K562 (cell line): ENCODE measurements at regions not wholly inside any gene's neighbourhood (a gene's known extent, or its start where the extent isn't known, plus 50 kb on each side); places are given as distances from the start of the nearest gene placed in this dataset.
"Not testable (repeated sequence)": the region's sequence is repeated elsewhere in the genome, so short reads cannot be mapped to it uniquely, and the experiment has no call there.

ENCODE experiments used
- CBX3 ChIP-seq, 2 experiments: IDR thresholded peaks; 1 replicate in 1 of 2; 2 replicates in 1 of 2; pipeline ENCODE4 v1.6.1; 2012; ENCODE audit warnings: inconsistent platforms in 2 of 2, low read length in 2 of 2, borderline replicate concordance in 1 of 2, control low read depth in 1 of 2
- CTCF ChIP-seq, 3 experiments: IDR thresholded peaks in 2 of 3; conservative IDR thresholded peaks in 1 of 3; 2 replicates each; pipeline ENCODE4 v1.5.1; 2011 to 2012; ENCODE audit warnings: low read length in 3 of 3, mild to moderate bottlenecking in 3 of 3, control low read depth in 2 of 3, improper control_type of control experiment in 1 of 3, inconsistent platforms in 1 of 3, low read depth in 1 of 3, mixed read lengths in 1 of 3, moderate library complexity in 1 of 3; ENCODE audit not compliant: insufficient read depth in 2 of 3
- GTF2F1 ChIP-seq: IDR thresholded peaks from 2 replicates; pipeline ENCODE4 v1.6.1; 2011; ENCODE audit warnings: low read depth, low read length, improper control_type of control experiment
- TCF15 ChIP-seq: fragments of 250-450 bp; sonication (Bioruptor Pico); IDR thresholded peaks from 2 replicates; pipeline ENCODE4 v1.8.0; 2022; ENCODE audit warnings: moderate library complexity, mild to moderate bottlenecking, inconsistent platforms
- YY1 ChIP-seq, 3 experiments: IDR thresholded peaks; 2 replicates each; pipeline ENCODE4 v1.6.1; 2011; ENCODE audit warnings: low read length in 2 of 3, mild to moderate bottlenecking in 2 of 3, moderate library complexity in 2 of 3, borderline replicate concordance in 1 of 3, control low read depth in 1 of 3, low read depth in 1 of 3; ENCODE audit not compliant: insufficient read depth in 3 of 3, insufficient replicate concordance in 2 of 3, control insufficient read depth in 1 of 3, insufficient read length in 1 of 3; ENCODE audit errors: extremely low read depth in 1 of 3
- TF ChIP-seq, protein P1 (sequence below), 3 experiments: fragments of 200-800 bp in 1 of 3; fragments of 250-450 bp in 1 of 3; fragments of 450-650 bp in 1 of 3; sonication (Bioruptor Pico) in 1 of 3; sonication (Bioruptor generic) in 1 of 3; formaldehyde crosslinking in 1 of 3; IDR thresholded peaks; 2 replicates each; pipeline versions ENCODE4 v1.6.1 to v1.8.0; 2016 to 2022; ENCODE audit warnings: mild to moderate bottlenecking in 2 of 3, missing genetic modification characterization in 2 of 3, missing compliant biosample characterization in 1 of 3, moderate library complexity in 1 of 3

- TF ChIP-seq CBX3 (IDR thresholded peaks at IDR 0.05; ENCODE audit: borderline replicate concordance in 1 of 2, low read length in 2 of 2); TCF15; GTF2F1; CTCF (IDR thresholded peaks at IDR 0.05 in 2 of 3, conservative IDR thresholded peaks at IDR 0.05 in 1 of 3; ENCODE audit: insufficient read depth in 2 of 3, low read depth in 1 of 3, low read length in 3 of 3); YY1 (IDR thresholded peaks at IDR 0.05; ENCODE audit: borderline replicate concordance in 1 of 3, control insufficient read depth in 1 of 3, extremely low read depth in 1 of 3, insufficient read depth in 3 of 3, insufficient read length in 1 of 3, insufficient replicate concordance in 2 of 3, low read depth in 1 of 3, low read length in 2 of 3): not testable (repeated sequence)
- TF ChIP-seq, protein P1, sequence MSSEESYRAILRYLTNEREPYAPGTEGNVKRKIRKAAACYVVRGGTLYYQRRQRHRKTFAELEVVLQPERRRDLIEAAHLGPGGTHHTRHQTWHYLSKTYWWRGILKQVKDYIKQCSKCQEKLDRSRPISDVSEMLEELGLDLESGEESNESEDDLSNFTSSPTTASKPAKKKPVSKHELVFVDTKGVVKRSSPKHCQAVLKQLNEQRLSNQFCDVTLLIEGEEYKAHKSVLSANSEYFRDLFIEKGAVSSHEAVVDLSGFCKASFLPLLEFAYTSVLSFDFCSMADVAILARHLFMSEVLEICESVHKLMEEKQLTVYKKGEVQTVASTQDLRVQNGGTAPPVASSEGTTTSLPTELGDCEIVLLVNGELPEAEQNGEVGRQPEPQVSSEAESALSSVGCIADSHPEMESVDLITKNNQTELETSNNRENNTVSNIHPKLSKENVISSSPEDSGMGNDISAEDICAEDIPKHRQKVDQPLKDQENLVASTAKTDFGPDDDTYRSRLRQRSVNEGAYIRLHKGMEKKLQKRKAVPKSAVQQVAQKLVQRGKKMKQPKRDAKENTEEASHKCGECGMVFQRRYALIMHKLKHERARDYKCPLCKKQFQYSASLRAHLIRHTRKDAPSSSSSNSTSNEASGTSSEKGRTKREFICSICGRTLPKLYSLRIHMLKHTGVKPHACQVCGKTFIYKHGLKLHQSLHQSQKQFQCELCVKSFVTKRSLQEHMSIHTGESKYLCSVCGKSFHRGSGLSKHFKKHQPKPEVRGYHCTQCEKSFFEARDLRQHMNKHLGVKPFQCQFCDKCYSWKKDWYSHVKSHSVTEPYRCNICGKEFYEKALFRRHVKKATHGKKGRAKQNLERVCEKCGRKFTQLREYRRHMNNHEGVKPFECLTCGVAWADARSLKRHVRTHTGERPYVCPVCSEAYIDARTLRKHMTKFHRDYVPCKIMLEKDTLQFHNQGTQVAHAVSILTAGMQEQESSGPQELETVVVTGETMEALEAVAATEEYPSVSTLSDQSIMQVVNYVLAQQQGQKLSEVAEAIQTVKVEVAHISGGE (CRISPR knock-in tag; IDR thresholded peaks at IDR 0.05) = not testable (repeated sequence)
Measured at GRCh38 chr15:31710806-31711205, 319.5 kb upstream of the CHRNA7 start.
